ENCODE measurements at regions not wholly inside any gene's neighbourhood (a gene's known extent, or its start where the extent isn't known, plus 50 kb on each side); places are given as distances from the start of the nearest gene placed in this dataset.
"Not testable (repeated sequence)": the region's sequence is repeated elsewhere in the genome, so short reads cannot be mapped to it uniquely, and the experiment has no call there.

GRCh38 chr20:25989686-25990085, 293.0 kb upstream of the ZNF337 start:
- not testable (repeated sequence) for H3K27ac ChIP-seq (ENCODE audit: low read length); H3K4me3 ChIP-seq (ENCODE audit: low read length); DNase-seq; H3K9me3 ChIP-seq (ENCODE audit: control insufficient read depth, low read depth, low read length); H3K27me3 ChIP-seq (ENCODE audit: control insufficient read depth, insufficient read depth, low read length); H3K4me1 ChIP-seq (ENCODE audit: control insufficient read depth, insufficient read depth, low read length); H3K36me3 ChIP-seq (ENCODE audit: control insufficient read depth, insufficient read depth, low read length)
- no CpG with 5 or more reads among the region's 11 CpGs for WGBS (ENCODE audit: insufficient coverage, low lambda C conversion rate)

- no CpG with 5 or more reads among the region's 19 CpGs for WGBS (ENCODE audit: insufficient coverage, low lambda C conversion rate)
- Histone ChIP-seq H3K4me3 (ENCODE audit: low read length) (no peak overlapping the region), H3K27me3 (ENCODE audit: control insufficient read depth, insufficient read depth, low read length) (no peaks in the 10 kb centered on the region), H3K4me1 (ENCODE audit: control insufficient read depth, insufficient read depth, low read length) (no peaks in the 10 kb centered on the region), H3K36me3 (ENCODE audit: control insufficient read depth, insufficient read depth, low read length) (no peaks in the 10 kb centered on the region), H3K27ac (ENCODE audit: low read length) (no peak overlapping the region), H3K9me3 (ENCODE audit: control insufficient read depth, low read depth, low read length) (no peaks in the 10 kb centered on the region)
- no peak for DNase-seq
These were observed 292.5 kb upstream of the ZNF337 start for GRCh38 chr20:25989196-25989595.

GRCh38 chr20:25987928-25988560, 291.4 kb upstream of the ZNF337 start:
- not testable (repeated sequence) for H3K4me3 ChIP-seq (ENCODE audit: low read length); H3K27ac ChIP-seq (ENCODE audit: low read length); H3K27me3 ChIP-seq (ENCODE audit: control insufficient read depth, insufficient read depth, low read length); DNase-seq; H3K9me3 ChIP-seq (ENCODE audit: control insufficient read depth, low read depth, low read length); H3K36me3 ChIP-seq (ENCODE audit: control insufficient read depth, insufficient read depth, low read length); H3K4me1 ChIP-seq (ENCODE audit: control insufficient read depth, insufficient read depth, low read length)
- no CpG with 5 or more reads among the region's 14 CpGs for WGBS (ENCODE audit: insufficient coverage, low lambda C conversion rate)

GRCh38 chr20:25987073-25987927, 290.6 kb upstream of the ZNF337 start:
- peak overlapping the region; percentile 16 for H3K4me3 ChIP-seq (ENCODE audit: low read length)
- no peak overlapping the region for H3K27ac ChIP-seq (ENCODE audit: low read length)
- H3K27me3 ChIP-seq (ENCODE audit: control insufficient read depth, insufficient read depth, low read length) = no peaks in the 10 kb centered on the region
- peak in 1 of 2 donors; percentile 53 for DNase-seq
- no peaks in the 10 kb centered on the region for H3K4me1 ChIP-seq (ENCODE audit: control insufficient read depth, insufficient read depth, low read length)
- no peaks in the 10 kb centered on the region for H3K9me3 ChIP-seq (ENCODE audit: control insufficient read depth, low read depth, low read length)
- WGBS (ENCODE audit: insufficient coverage, low lambda C conversion rate) = no CpG with 5 or more reads among the region's 46 CpGs
- no peaks in the 10 kb centered on the region for H3K36me3 ChIP-seq (ENCODE audit: control insufficient read depth, insufficient read depth, low read length)

GRCh38 chr20:25985597-25985996, 288.9 kb upstream of the ZNF337 start:
- Histone ChIP-seq H3K27me3 (ENCODE audit: control insufficient read depth, insufficient read depth, low read length) (no peaks in the 10 kb centered on the region), H3K9me3 (ENCODE audit: control insufficient read depth, low read depth, low read length) (no peaks in the 10 kb centered on the region), H3K4me3 (ENCODE audit: low read length) (no peak overlapping the region), H3K4me1 (ENCODE audit: control insufficient read depth, insufficient read depth, low read length) (no peaks in the 10 kb centered on the region), H3K27ac (ENCODE audit: low read length) (no peak overlapping the region), H3K36me3 (ENCODE audit: control insufficient read depth, insufficient read depth, low read length) (no peaks in the 10 kb centered on the region)
- no peak for DNase-seq
- WGBS (ENCODE audit: insufficient coverage, low lambda C conversion rate) = 90% methylated on average over 2 of the region's 15 CpGs

- H3K36me3 ChIP-seq (ENCODE audit: control insufficient read depth, insufficient read depth, low read length) = no peaks in the 10 kb centered on the region
- H3K9me3 ChIP-seq (ENCODE audit: control insufficient read depth, low read depth, low read length) = no peaks in the 10 kb centered on the region
- no peaks in the 10 kb centered on the region for H3K4me1 ChIP-seq (ENCODE audit: control insufficient read depth, insufficient read depth, low read length)
- peak; percentile 21 to 51 for DNase-seq
- no CpG with 5 or more reads among the region's 27 CpGs for WGBS (ENCODE audit: insufficient coverage, low lambda C conversion rate)
- H3K27me3 ChIP-seq (ENCODE audit: control insufficient read depth, insufficient read depth, low read length) = no peaks in the 10 kb centered on the region
- H3K27ac ChIP-seq (ENCODE audit: low read length) = no peak overlapping the region
- H3K4me3 ChIP-seq (ENCODE audit: low read length) = no peak overlapping the region
These were observed 288.3 kb upstream of the ZNF337 start for GRCh38 chr20:25984933-25985332.

GRCh38 chr20:25982701-25983100, 286.0 kb upstream of the ZNF337 start:
- not testable (repeated sequence) for DNase-seq; H3K27ac ChIP-seq (ENCODE audit: low read length)

GRCh38 chr20:25978450-25979190, 282.0 kb upstream of the ZNF337 start:
- H3K36me3 ChIP-seq (ENCODE audit: control insufficient read depth, insufficient read depth, low read length); H3K4me3 ChIP-seq (ENCODE audit: low read length); H3K27me3 ChIP-seq (ENCODE audit: control insufficient read depth, insufficient read depth, low read length); DNase-seq; H3K27ac ChIP-seq (ENCODE audit: low read length); H3K4me1 ChIP-seq (ENCODE audit: control insufficient read depth, insufficient read depth, low read length); H3K9me3 ChIP-seq (ENCODE audit: control insufficient read depth, low read depth, low read length): not testable (repeated sequence)
- no CpG with 5 or more reads among the region's 10 CpGs for WGBS (ENCODE audit: insufficient coverage, low lambda C conversion rate)

More at GRCh38 chr20:25982701-25983100, 286.0 kb upstream of the ZNF337 start:
- not testable (repeated sequence) for H3K4me1 ChIP-seq (ENCODE audit: control insufficient read depth, insufficient read depth, low read length); H3K9me3 ChIP-seq (ENCODE audit: control insufficient read depth, low read depth, low read length); H3K27me3 ChIP-seq (ENCODE audit: control insufficient read depth, insufficient read depth, low read length); H3K36me3 ChIP-seq (ENCODE audit: control insufficient read depth, insufficient read depth, low read length); H3K4me3 ChIP-seq (ENCODE audit: low read length)

- no CpG with 5 or more reads among the region's 3 CpGs for WGBS (ENCODE audit: insufficient coverage, low lambda C conversion rate)
- not testable (repeated sequence) for H3K27ac ChIP-seq (ENCODE audit: low read length); H3K9me3 ChIP-seq (ENCODE audit: control insufficient read depth, low read depth, low read length); DNase-seq; H3K4me1 ChIP-seq (ENCODE audit: control insufficient read depth, insufficient read depth, low read length); H3K36me3 ChIP-seq (ENCODE audit: control insufficient read depth, insufficient read depth, low read length); H3K4me3 ChIP-seq (ENCODE audit: low read length); H3K27me3 ChIP-seq (ENCODE audit: control insufficient read depth, insufficient read depth, low read length)
These were observed 279.2 kb upstream of the ZNF337 start for GRCh38 chr20:25975816-25976215.

GRCh38 chr20:25965203-25965602, 268.6 kb upstream of the ZNF337 start:
- not testable (repeated sequence) for H3K9me3 ChIP-seq (ENCODE audit: control insufficient read depth, low read depth, low read length); H3K27me3 ChIP-seq (ENCODE audit: control insufficient read depth, insufficient read depth, low read length); H3K4me3 ChIP-seq (ENCODE audit: low read length); DNase-seq; H3K36me3 ChIP-seq (ENCODE audit: control insufficient read depth, insufficient read depth, low read length); H3K27ac ChIP-seq (ENCODE audit: low read length); H3K4me1 ChIP-seq (ENCODE audit: control insufficient read depth, insufficient read depth, low read length)
- 100% methylated on average over 1 of the region's 4 CpGs for WGBS (ENCODE audit: insufficient coverage, low lambda C conversion rate)
